ENCODE measurements at regions not wholly inside any gene's neighbourhood (a gene's known extent, or its start where the extent isn't known, plus 50 kb on each side); places are given as distances from the start of the nearest gene placed in this dataset.

DNA sequence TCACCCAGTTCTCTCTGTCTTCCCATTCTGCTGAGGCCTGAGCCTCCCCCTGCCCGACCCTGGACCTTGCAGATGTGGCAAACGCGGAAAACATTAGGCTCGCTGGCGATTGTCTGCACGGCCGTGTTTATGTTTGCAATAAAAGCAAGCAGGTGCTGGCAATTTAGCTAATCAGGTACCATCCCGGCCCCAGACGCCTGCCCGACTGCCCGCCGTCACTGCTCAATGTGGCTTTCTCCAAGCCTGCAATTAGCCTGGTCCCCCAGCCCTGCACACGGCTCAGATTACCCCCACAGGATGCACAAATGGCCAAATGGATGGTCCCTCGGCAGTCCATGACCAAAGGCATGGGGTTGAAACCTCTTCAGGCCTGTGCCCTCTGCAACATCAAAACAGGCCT, 259.7 kb downstream of the MN1 start:
- no peak for DNase-seq (ENCODE audit: low spot score)
- no peak for TF ChIP-seq CTCF (IDR thresholded peaks at IDR 0.05)
- no peak for ATAC-seq (ENCODE audit: low FRiP score)

GRCh38 chr22:27542602-27543001, 259.0 kb downstream of the MN1 start:
- no peak for DNase-seq (ENCODE audit: low spot score)
- no peak for TF ChIP-seq CTCF (IDR thresholded peaks at IDR 0.05)
- no peak for ATAC-seq (ENCODE audit: low FRiP score)

GRCh38 chr22:27543460-27543859, 258.1 kb downstream of the MN1 start:
- DNase-seq (ENCODE audit: low spot score) (no peak), ATAC-seq (ENCODE audit: low FRiP score) (no peak)
- no peak for TF ChIP-seq CTCF (IDR thresholded peaks at IDR 0.05)

DNA sequence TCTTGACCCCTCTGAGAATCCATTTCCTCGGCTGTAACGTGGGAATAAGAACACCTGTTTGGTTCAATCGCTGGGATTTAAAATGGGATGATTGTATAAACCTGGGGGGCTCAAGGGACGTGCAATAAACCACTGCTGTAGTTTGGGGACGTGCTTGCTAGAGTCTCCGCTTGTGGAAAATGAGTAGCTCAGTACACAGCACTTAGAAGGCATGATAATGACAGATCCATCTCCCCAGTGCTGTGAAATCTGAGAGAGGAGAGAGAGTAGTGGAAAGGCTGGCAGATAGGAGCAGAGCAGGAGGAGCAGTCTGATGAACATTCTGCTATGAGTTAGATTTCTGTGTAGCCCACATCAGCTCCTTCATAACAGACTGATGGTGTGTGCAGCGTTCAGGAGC, 256.5 kb downstream of the MN1 start:
- no peak for TF ChIP-seq CTCF (IDR thresholded peaks at IDR 0.05)
- DNase-seq (ENCODE audit: low spot score) (no peak), ATAC-seq (ENCODE audit: low FRiP score) (no peak)

DNA sequence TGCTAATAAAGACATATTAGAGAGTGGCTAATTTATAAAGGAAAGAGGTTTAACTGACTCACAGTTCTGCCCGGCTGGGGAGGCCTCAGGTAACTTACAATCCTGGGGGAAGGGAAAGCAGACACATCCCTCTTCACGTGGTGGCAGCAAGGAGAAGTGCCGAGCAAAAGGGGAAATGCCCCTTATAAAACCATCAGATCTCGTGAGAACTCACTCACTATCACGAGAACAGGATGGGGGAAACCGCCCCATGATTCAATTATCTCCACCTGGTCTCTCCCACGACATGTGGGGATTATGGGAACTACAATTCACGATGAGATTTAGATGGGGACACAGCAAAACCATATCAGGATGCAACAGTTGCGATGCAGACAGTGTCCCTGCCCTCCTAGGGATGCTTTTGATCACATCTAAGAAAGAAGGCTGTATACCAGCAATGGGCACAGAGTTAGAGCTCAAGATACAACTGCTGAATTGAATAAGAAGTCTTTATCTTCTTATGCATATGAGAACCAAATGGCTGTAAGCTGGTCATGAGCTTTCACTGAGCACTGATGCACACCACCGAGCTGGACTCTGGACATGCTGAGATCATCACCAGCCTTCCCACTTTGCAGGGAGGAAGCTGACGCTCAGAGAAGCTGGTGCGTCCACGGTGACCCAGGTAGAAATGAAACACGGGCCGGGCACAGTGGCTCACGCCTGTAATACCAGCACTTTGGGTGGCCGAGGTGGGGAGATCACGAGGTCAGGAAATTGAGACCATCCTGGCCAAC, 255.2 kb downstream of the MN1 start:
- no peak for ATAC-seq (ENCODE audit: low FRiP score)
- TF ChIP-seq CTCF (IDR thresholded peaks at IDR 0.05), result no peak
- DNase-seq (ENCODE audit: low spot score), result no peak

DNA sequence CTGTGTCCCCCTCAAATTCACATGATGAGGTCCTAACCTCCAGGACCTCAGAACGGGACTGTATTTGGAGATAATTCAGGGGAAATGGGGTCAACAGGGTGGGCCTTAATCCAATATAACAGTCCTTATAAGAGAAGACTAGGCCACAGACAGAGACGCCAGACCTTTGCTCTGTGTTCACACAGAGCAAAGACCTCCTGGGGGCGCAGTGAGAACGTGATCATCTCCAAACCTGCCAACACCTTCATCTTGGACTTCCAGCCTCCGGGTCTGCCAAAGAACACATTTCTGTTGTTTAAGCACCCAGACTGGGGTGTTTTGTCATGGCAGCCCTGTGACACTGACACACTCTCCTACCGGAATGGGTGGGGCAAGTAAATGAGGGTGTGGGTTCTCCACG, 250.2 kb downstream of the MN1 start:
- no peak for ATAC-seq (ENCODE audit: low FRiP score)
- no peak for DNase-seq (ENCODE audit: low spot score)
- TF ChIP-seq CTCF (IDR thresholded peaks at IDR 0.05), result no peak

DNA sequence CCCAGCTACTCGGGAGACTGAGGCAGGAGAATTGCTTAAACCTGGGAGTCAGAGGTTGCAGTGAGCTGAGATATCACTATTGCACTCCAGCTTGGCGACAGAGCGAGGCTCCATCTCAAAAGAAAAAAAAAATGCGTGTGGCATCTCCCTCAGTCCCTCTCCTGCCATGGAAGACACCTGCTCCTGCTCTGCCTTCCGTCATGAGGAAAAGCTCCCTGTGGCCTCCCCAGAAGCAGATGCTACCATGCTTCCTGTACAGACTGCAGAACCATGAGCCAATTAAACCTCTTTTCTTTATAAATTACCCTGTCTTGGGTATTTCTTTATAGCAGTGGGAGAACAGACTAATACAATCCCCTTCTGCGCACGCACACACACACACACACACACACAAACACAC, 249.4 kb downstream of the MN1 start:
- no peak for TF ChIP-seq CTCF (IDR thresholded peaks at IDR 0.05)
- DNase-seq (ENCODE audit: low spot score) (no peak), ATAC-seq (ENCODE audit: low FRiP score) (no peak)
